ENCODE measurements at regions not wholly inside any gene's neighbourhood (a gene's known extent, or its start where the extent isn't known, plus 50 kb on each side); places are given as distances from the start of the nearest gene placed in this dataset.

- no peaks in the 10 kb centered on the region for H3K9me3 ChIP-seq
- H3K4me1 ChIP-seq, result no peaks in the 10 kb centered on the region
- H3K36me3 ChIP-seq, result no peaks in the 10 kb centered on the region
- no peak overlapping the region for H3K27ac ChIP-seq
- DNase-seq (no peak), ATAC-seq (no peak)
- H3K27me3 ChIP-seq, result no peaks in the 10 kb centered on the region
- no peak overlapping the region for H3K4me3 ChIP-seq
- TF ChIP-seq CTCF (IDR thresholded peaks at IDR 0.05 in 4 of 5, conservative IDR thresholded peaks at IDR 0.05 in 1 of 5), result no peak
- TF ChIP-seq POLR2A (IDR thresholded peaks at IDR 0.05), result no peak
- in situ Hi-C loops (cut with MboI; ENCODE audit: low sequenced_read_pairs in 4 of 4) (no loop called here), intact Hi-C loops (cut with DNase I; ENCODE audit: low total_unique reads) (no loop called here)
Observed at GRCh38 chr4:29708473-29708872, 1011.7 kb upstream of the PCDH7 start.

GRCh38 chr4:29710519-29710918, 1009.6 kb upstream of the PCDH7 start:
- Histone ChIP-seq H3K27ac (no peak overlapping the region), H3K27me3 (no peaks in the 10 kb centered on the region), H3K36me3 (no peaks in the 10 kb centered on the region), H3K9me3 (no peaks in the 10 kb centered on the region), H3K4me3 (no peak overlapping the region), H3K4me1 (no peaks in the 10 kb centered on the region)
- intact Hi-C loops (cut with DNase I; ENCODE audit: low total_unique reads), result no loop called here
- TF ChIP-seq POLR2A (IDR thresholded peaks at IDR 0.05) (no peak), CTCF (IDR thresholded peaks at IDR 0.05 in 4 of 5, conservative IDR thresholded peaks at IDR 0.05 in 1 of 5) (no peak)
- no peak for ATAC-seq
- no peak for DNase-seq
- in situ Hi-C loops (cut with MboI; ENCODE audit: low sequenced_read_pairs in 4 of 4), result no loop called here

- TF ChIP-seq POLR2A (IDR thresholded peaks at IDR 0.05) (no peak), CTCF (IDR thresholded peaks at IDR 0.05 in 4 of 5, conservative IDR thresholded peaks at IDR 0.05 in 1 of 5) (no peak)
- intact Hi-C loops (cut with DNase I; ENCODE audit: low total_unique reads), result no loop called here
- DNase-seq, result no peak
Observed at GRCh38 chr4:29711226-29711625, 1008.9 kb upstream of the PCDH7 start.

GRCh38 chr4:29717287-29718057, 1002.7 kb upstream of the PCDH7 start:
- in situ Hi-C loops (cut with MboI; ENCODE audit: low sequenced_read_pairs in 4 of 4), result no loop called here
- Histone ChIP-seq H3K27me3 (no peaks in the 10 kb centered on the region), H3K9me3 (no peaks in the 10 kb centered on the region), H3K4me1 (no peaks in the 10 kb centered on the region), H3K4me3 (no peak overlapping the region), H3K36me3 (no peaks in the 10 kb centered on the region), H3K27ac (no peak overlapping the region)
- no peak for ATAC-seq
- intact Hi-C loops (cut with DNase I; ENCODE audit: low total_unique reads), result no loop called here
- no peak for DNase-seq
- TF ChIP-seq POLR2A (IDR thresholded peaks at IDR 0.05) (no peak), CTCF (IDR thresholded peaks at IDR 0.05 in 4 of 5, conservative IDR thresholded peaks at IDR 0.05 in 1 of 5) (no peak)

More at GRCh38 chr4:29711226-29711625, 1008.9 kb upstream of the PCDH7 start:
- Histone ChIP-seq H3K9me3 (no peaks in the 10 kb centered on the region), H3K4me3 (no peak overlapping the region), H3K27ac (no peak overlapping the region), H3K4me1 (no peaks in the 10 kb centered on the region), H3K36me3 (no peaks in the 10 kb centered on the region), H3K27me3 (no peaks in the 10 kb centered on the region)
- ATAC-seq, result no peak
- in situ Hi-C loops (cut with MboI; ENCODE audit: low sequenced_read_pairs in 4 of 4), result no loop called here

- no peaks in the 10 kb centered on the region for H3K36me3 ChIP-seq
- H3K4me1 ChIP-seq, result no peaks in the 10 kb centered on the region
- no peak overlapping the region for H3K27ac ChIP-seq
- no peaks in the 10 kb centered on the region for H3K27me3 ChIP-seq
- no peaks in the 10 kb centered on the region for H3K9me3 ChIP-seq
- TF ChIP-seq CTCF (IDR thresholded peaks at IDR 0.05 in 4 of 5, conservative IDR thresholded peaks at IDR 0.05 in 1 of 5), result no peak
- no peak for TF ChIP-seq POLR2A (IDR thresholded peaks at IDR 0.05)
- no peak overlapping the region for H3K4me3 ChIP-seq
- ATAC-seq (no peak), DNase-seq (no peak)
- intact Hi-C loops (cut with DNase I; ENCODE audit: low total_unique reads) (no loop called here), in situ Hi-C loops (cut with MboI; ENCODE audit: low sequenced_read_pairs in 4 of 4) (no loop called here)
Observed at GRCh38 chr4:29718136-29718535, 1002.0 kb upstream of the PCDH7 start.
